Colonic mucosa (tissue), 4 donors: ENCODE measurements at regions not wholly inside any gene's neighbourhood (a gene's known extent, or its start where the extent isn't known, plus 50 kb on each side); places are given as distances from the start of the nearest gene placed in this dataset.

Source experiments
- DNase-seq: peaks from one replicate; pipeline ENCODE4 v3.0.0-alpha.2; 2020
- H3K27ac ChIP-seq: fragments of 200-600 bp; one replicate; pipeline ENCODE4 v1.8.0; 2021
- H3K27me3 ChIP-seq: fragments of 200-600 bp; one replicate; pipeline ENCODE4 v1.8.0; 2021
- H3K36me3 ChIP-seq: fragments of 200-600 bp; one replicate; pipeline ENCODE4 v1.8.0; 2021
- H3K4me1 ChIP-seq: fragments of 200-600 bp; one replicate; pipeline ENCODE4 v1.8.0; 2021; ENCODE audit warnings: mild to moderate bottlenecking
- H3K4me3 ChIP-seq: fragments of 200-600 bp; one replicate; pipeline ENCODE4 v1.8.0; 2021
- H3K9ac ChIP-seq, 2 donors: one replicate each; pipeline ENCODE4 v1.7.0; 2013; ENCODE audit warnings: control low read depth in 2 of 2, low read depth in 2 of 2, low read length in 2 of 2
- H3K9me3 ChIP-seq: fragments of 200-600 bp; one replicate; pipeline ENCODE4 v1.8.0; 2021
- intact Hi-C: fragments of 100-400 bp; cut with DNase I; formaldehyde crosslinking; loops from one replicate; pipeline ENCODE4 v1.14.1; 2022
- TF ChIP-seq, protein P1 (sequence below): fragments of 200-600 bp; IDR thresholded peaks from one replicate; pipeline ENCODE4 v1.8.0; 2022; ENCODE audit warnings: antibody characterized with exemption, mild to moderate bottlenecking
- donor health status: healthy.
- donor health status: DM: no; HTN: no; CAD: no.
- donor health status: DM: no; HTN: no; CAD: no.

DNA sequence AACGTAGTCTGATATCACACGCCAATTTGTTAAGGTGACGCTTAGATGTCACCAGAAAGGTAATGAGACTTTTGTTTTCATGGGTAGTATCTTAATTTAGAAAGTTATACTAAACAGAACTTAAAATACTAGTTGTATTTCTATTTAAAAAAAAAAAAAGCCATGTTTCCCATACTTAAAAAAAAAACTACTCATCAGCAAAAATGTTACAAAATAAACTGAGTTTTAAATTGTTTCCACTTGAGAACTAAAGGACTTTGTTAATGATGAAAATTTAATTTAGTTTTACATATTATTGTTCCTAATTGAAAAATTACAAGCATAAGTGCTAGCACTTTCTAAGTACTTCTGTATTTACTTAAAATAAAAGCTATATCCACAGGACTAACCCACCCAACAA, 300.8 kb upstream of the ATP11B start:
- intact Hi-C loops = no loop called here
- H3K4me3 ChIP-seq = no peak overlapping the region

DNA sequence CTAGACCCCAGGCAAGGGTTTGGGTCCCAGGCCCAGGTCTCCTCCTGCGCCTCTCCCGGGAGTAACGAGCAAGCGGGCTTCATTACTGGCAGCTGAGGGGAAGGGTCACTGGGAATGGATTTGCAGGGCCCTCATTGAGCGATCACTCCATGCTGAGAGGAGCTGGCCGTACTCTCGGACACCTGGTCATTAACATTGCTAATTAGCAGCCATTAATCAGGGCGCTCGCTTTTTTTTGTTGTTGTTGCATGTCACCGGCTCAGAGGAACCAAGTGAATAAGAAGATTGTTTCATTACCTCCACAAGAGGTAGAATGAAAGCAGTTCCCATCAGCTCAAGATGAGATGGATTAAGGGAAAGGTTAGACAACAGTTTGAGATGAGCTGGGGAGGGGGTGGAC, 293.0 kb upstream of the ATP11B start:
- TF ChIP-seq, protein P1, sequence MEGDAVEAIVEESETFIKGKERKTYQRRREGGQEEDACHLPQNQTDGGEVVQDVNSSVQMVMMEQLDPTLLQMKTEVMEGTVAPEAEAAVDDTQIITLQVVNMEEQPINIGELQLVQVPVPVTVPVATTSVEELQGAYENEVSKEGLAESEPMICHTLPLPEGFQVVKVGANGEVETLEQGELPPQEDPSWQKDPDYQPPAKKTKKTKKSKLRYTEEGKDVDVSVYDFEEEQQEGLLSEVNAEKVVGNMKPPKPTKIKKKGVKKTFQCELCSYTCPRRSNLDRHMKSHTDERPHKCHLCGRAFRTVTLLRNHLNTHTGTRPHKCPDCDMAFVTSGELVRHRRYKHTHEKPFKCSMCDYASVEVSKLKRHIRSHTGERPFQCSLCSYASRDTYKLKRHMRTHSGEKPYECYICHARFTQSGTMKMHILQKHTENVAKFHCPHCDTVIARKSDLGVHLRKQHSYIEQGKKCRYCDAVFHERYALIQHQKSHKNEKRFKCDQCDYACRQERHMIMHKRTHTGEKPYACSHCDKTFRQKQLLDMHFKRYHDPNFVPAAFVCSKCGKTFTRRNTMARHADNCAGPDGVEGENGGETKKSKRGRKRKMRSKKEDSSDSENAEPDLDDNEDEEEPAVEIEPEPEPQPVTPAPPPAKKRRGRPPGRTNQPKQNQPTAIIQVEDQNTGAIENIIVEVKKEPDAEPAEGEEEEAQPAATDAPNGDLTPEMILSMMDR = no peak
- Histone ChIP-seq H3K36me3 (no peaks in the 10 kb centered on the region), H3K4me1 (no peaks in the 10 kb centered on the region), H3K27ac (no peak overlapping the region), H3K9me3 (no peaks in the 10 kb centered on the region), H3K27me3 (no peaks in the 10 kb centered on the region), H3K9ac (no peak overlapping the region), H3K4me3 (no peak overlapping the region)
- intact Hi-C loops = no loop called here
- no peak for DNase-seq

More for the DNA sequence above, 300.8 kb upstream of the ATP11B start:
- TF ChIP-seq, protein P1 = no peak
- H3K27me3 ChIP-seq = no peaks in the 10 kb centered on the region
- H3K4me1 ChIP-seq = no peaks in the 10 kb centered on the region
- H3K9me3 ChIP-seq = no peaks in the 10 kb centered on the region
- H3K27ac ChIP-seq = no peak overlapping the region
- no peaks in the 10 kb centered on the region for H3K36me3 ChIP-seq
- H3K9ac ChIP-seq = no peak overlapping the region
- DNase-seq = no peak

DNA sequence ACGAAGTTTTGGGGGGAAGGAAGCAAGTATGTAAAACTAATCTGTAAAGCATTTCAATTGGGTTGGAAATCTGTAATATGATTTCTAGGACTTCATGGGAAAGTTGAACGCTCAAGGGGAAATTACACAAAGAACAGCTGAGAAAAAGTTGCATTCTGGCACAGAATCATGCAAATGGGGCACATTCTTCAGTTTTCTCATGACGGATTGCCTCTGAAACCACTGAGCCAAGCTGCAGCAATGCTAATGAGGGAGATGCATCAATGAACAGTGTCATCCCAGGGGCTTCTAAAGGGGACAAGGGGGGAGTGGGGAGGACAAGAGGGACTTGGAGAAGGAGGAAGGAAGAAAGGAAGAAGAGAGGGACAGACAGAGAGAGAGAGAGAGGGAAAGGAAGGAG, 291.4 kb upstream of the ATP11B start:
- no peak overlapping the region for H3K9ac ChIP-seq
- DNase-seq = no peak
- H3K27me3 ChIP-seq = no peaks in the 10 kb centered on the region
- H3K4me1 ChIP-seq = no peaks in the 10 kb centered on the region
- H3K9me3 ChIP-seq = no peaks in the 10 kb centered on the region
- no peak overlapping the region for H3K27ac ChIP-seq
- no peak overlapping the region for H3K4me3 ChIP-seq
- no peaks in the 10 kb centered on the region for H3K36me3 ChIP-seq
- intact Hi-C loops = no loop called here
- TF ChIP-seq, protein P1 = no peak

DNA sequence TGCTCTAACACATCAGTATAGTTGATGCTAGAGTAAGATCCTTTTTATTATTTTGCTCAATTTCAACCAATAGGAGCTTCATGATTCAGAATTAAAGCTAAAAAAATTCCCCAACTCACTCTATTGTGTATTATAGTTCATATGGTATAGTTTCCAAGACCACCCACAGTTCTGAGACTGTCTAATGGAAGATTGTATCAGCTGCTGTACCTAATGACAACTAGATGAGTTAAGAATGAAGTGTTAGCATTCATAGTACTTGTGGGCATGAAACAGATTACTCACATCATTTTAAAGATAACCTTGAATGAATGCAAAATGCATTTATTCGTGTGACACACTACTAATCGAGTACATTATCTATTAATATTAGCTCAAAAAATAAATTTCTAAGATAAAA, 289.9 kb upstream of the ATP11B start:
- no peak for DNase-seq
- intact Hi-C loops = no loop called here
- Histone ChIP-seq H3K9me3 (no peaks in the 10 kb centered on the region), H3K36me3 (no peaks in the 10 kb centered on the region), H3K4me1 (no peaks in the 10 kb centered on the region), H3K27me3 (no peaks in the 10 kb centered on the region), H3K9ac (no peak overlapping the region), H3K4me3 (no peak overlapping the region), H3K27ac (no peak overlapping the region)
- TF ChIP-seq, protein P1 = no peak

DNA sequence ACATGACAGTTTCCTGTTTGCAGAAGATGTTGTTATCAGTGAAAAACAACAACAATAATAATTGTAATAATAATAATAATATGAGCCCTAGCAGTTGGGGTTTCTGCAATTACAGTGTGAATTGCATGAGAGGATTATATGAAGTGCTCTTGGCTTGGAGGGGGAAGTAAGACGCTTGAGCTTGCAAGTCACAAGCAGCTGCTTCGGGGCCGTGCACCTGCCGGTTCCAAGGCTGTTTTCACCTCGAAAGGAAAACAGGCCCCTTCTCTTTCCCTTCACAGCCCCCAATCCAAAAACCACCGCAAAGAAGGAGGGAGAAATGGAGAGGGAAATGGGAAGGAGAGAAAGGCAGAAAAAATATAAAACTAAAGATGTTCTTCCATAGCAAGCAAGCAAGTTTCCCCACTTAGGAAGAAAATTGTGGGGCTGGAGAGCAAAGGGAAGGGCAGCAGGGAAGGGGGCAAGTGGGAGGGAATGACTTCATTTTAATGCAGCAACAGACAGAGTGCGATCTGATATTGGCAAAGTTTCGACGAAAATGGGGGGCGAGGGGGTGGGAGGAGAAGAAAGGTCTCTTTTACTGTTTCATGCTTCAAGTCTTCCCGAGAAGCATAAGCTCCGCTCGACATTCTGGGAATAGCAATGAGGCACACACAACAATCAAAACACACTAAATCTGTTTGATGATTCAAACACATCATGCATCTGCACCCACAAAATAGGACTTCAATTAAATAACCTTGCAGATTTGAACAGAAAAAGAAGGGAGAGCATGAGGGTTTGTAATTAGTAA, 284.2 kb upstream of the ATP11B start:
- intact Hi-C loops = no loop called here
- H3K4me3 ChIP-seq = no peak overlapping the region

More for the DNA sequence above, 284.2 kb upstream of the ATP11B start:
- TF ChIP-seq, protein P1 = no peak
- Histone ChIP-seq H3K36me3 (no peaks in the 10 kb centered on the region), H3K9me3 (no peaks in the 10 kb centered on the region), H3K9ac (no peak overlapping the region), H3K4me1 (no peaks in the 10 kb centered on the region), H3K27me3 (no peaks in the 10 kb centered on the region), H3K27ac (no peak overlapping the region)
- no peak for DNase-seq
